ENCODE measurements at regions not wholly inside any gene's neighbourhood (a gene's known extent, or its start where the extent isn't known, plus 50 kb on each side); places are given as distances from the start of the nearest gene placed in this dataset.

- TF ChIP-seq, protein P1, sequence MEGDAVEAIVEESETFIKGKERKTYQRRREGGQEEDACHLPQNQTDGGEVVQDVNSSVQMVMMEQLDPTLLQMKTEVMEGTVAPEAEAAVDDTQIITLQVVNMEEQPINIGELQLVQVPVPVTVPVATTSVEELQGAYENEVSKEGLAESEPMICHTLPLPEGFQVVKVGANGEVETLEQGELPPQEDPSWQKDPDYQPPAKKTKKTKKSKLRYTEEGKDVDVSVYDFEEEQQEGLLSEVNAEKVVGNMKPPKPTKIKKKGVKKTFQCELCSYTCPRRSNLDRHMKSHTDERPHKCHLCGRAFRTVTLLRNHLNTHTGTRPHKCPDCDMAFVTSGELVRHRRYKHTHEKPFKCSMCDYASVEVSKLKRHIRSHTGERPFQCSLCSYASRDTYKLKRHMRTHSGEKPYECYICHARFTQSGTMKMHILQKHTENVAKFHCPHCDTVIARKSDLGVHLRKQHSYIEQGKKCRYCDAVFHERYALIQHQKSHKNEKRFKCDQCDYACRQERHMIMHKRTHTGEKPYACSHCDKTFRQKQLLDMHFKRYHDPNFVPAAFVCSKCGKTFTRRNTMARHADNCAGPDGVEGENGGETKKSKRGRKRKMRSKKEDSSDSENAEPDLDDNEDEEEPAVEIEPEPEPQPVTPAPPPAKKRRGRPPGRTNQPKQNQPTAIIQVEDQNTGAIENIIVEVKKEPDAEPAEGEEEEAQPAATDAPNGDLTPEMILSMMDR (IDR thresholded peaks at IDR 0.05; ENCODE audit: extremely low read depth, insufficient read depth, missing control alignments): no peak
- DNase-seq (ENCODE audit: low spot score): no peak
- in situ Hi-C loops (cut with MboI; ENCODE audit: low pct_unique_long_range_greater_than_20kb, low sequenced_read_pairs, unreplicated experiment): no loop called here
Observed at GRCh38 chr1:81499487-81499886, 301.2 kb upstream of the ADGRL2 start.

GRCh38 chr1:81498471-81499462 is 302.0 kb upstream of the ADGRL2 start:
- DNase-seq (ENCODE audit: low spot score): no peak
- in situ Hi-C loops (cut with MboI; ENCODE audit: low pct_unique_long_range_greater_than_20kb, low sequenced_read_pairs, unreplicated experiment): no loop called here
- TF ChIP-seq, protein P1 (IDR thresholded peaks at IDR 0.05; ENCODE audit: extremely low read depth, insufficient read depth, missing control alignments): no peak

GRCh38 chr1:81496349-81496748 is 304.4 kb upstream of the ADGRL2 start:
- in situ Hi-C loops (cut with MboI; ENCODE audit: low pct_unique_long_range_greater_than_20kb, low sequenced_read_pairs, unreplicated experiment): no loop called here
- TF ChIP-seq, protein P1 (IDR thresholded peaks at IDR 0.05; ENCODE audit: extremely low read depth, insufficient read depth, missing control alignments): no peak
- DNase-seq (ENCODE audit: low spot score): no peak

DNA sequence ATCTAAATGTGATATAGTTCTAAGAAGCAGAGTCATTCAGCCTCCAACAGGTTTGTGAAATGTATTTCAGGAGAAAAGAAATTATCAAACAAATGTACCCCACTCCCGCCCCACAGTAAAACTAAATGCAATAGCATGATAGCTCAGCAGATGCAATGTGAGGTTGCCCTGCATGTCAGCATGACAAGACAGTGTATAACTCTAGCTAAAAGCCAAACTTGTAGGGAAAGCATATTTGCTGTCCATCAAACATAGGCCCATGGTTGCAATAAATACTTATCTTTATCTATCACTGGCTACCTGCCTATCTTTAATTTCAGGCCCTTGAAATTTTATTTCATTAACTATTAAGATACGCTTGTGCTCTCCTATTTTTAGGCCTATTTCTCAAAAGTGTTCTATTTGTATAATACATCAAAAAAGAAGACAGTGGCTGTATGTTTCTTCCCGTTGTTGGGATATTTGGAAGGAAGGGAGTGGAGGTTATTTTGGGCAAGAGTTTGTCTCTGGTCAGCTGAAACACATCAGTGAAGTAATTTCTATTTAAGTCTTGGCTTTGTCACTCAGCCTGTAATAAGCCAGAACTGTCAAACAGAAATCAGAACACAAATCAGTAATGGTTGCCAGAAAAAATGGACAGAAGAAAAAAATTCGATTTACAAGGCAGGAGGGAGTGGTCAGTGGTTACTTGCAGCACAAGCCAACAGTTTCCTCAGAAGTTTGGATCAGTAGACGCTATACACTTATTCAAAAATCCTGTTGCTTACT is 307.4 kb upstream of the ADGRL2 start:
- in situ Hi-C loops (cut with MboI; ENCODE audit: low pct_unique_long_range_greater_than_20kb, low sequenced_read_pairs, unreplicated experiment): no loop called here
- TF ChIP-seq, protein P1 (IDR thresholded peaks at IDR 0.05; ENCODE audit: extremely low read depth, insufficient read depth, missing control alignments): no peak
- no peak for DNase-seq (ENCODE audit: low spot score)

DNA sequence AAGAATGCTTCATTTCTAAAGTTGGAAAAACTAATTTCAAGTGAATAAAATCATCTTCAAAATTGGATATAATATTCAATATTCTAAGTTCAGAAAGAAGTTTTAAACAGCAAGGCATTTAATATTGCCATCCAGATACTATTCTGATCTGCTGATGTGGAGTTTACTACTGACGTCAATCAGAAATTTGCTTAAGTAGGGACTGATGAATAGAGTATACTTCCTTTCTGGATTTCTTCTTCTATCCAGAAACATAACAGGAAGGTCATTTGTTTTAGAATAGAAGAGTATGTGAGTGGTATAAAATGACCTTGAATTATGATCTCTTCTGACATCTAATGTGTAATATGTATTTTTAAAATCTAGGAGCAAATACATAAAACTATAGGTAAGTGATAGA is 308.1 kb upstream of the ADGRL2 start:
- no peak for DNase-seq (ENCODE audit: low spot score)
- TF ChIP-seq, protein P1 (IDR thresholded peaks at IDR 0.05; ENCODE audit: extremely low read depth, insufficient read depth, missing control alignments): no peak
- in situ Hi-C loops (cut with MboI; ENCODE audit: low pct_unique_long_range_greater_than_20kb, low sequenced_read_pairs, unreplicated experiment): no loop called here

DNA sequence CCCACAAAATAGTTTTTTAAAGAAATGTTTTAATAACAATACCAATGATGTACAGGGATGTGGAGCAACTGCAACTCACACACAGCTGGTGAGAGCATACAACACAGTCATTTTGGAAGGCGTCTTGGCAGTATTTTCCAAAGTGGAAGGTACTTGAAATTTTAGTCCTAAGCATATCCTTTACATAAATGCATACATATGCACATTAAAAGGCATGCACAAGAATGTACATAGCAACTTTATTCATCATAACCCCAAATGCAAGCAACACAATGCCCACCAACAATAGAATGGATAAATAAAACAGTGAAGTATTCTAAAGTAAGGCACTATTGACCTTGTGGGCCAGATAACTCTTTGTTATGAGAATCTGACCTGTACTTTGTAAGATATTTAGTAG is 310.1 kb upstream of the ADGRL2 start:
- TF ChIP-seq, protein P1 (IDR thresholded peaks at IDR 0.05; ENCODE audit: extremely low read depth, insufficient read depth, missing control alignments): no peak
- in situ Hi-C loops (cut with MboI; ENCODE audit: low pct_unique_long_range_greater_than_20kb, low sequenced_read_pairs, unreplicated experiment): no loop called here

More for the DNA sequence above, 310.1 kb upstream of the ADGRL2 start:
- no peak for DNase-seq (ENCODE audit: low spot score)

Data from GM13977 (cell line).